ENCODE measurements at regions not wholly inside any gene's neighbourhood (a gene's known extent, or its start where the extent isn't known, plus 50 kb on each side); places are given as distances from the start of the nearest gene placed in this dataset.

- FAIRE-seq = no peak
Measured at GRCh38 chr4:63618883-63619718, 790.1 kb downstream of the TECRL start.

GRCh38 chr4:63607169-63607872 lies 801.9 kb downstream of the TECRL start:
- no peak for FAIRE-seq

- FAIRE-seq = no peak
Measured at GRCh38 chr4:63589796-63590195, 819.5 kb downstream of the TECRL start.

GRCh38 chr4:63583561-63583960 lies 825.7 kb downstream of the TECRL start:
- no peak for FAIRE-seq

GRCh38 chr4:63583007-63583406 lies 826.2 kb downstream of the TECRL start:
- no peak for FAIRE-seq

- FAIRE-seq = no peak
Measured at GRCh38 chr4:63580796-63581475, 828.3 kb downstream of the TECRL start.

- no peak for FAIRE-seq
Measured at GRCh38 chr4:63578383-63578782, 830.9 kb downstream of the TECRL start.

- FAIRE-seq = no peak
Measured at GRCh38 chr4:63566658-63567057, 842.6 kb downstream of the TECRL start.

- no peak for FAIRE-seq
Measured at GRCh38 chr4:63563288-63564014, 845.8 kb downstream of the TECRL start.

GRCh38 chr4:63558709-63559108 lies 850.5 kb downstream of the TECRL start:
- FAIRE-seq = no peak

- FAIRE-seq = no peak
Measured at GRCh38 chr4:63556332-63556731, 852.9 kb downstream of the TECRL start.

GRCh38 chr4:63553123-63553522 lies 856.1 kb downstream of the TECRL start:
- no peak for FAIRE-seq

GRCh38 chr4:63541828-63542227 lies 867.4 kb downstream of the TECRL start:
- no peak for FAIRE-seq

GRCh38 chr4:63529581-63530337 lies 879.5 kb downstream of the TECRL start:
- FAIRE-seq = no peak

GRCh38 chr4:63528256-63528991 lies 880.8 kb downstream of the TECRL start:
- FAIRE-seq = peak; percentile 7

GRCh38 chr4:63526251-63526650 lies 883.0 kb downstream of the TECRL start:
- FAIRE-seq = no peak

GRCh38 chr4:63524764-63525163 lies 884.5 kb downstream of the TECRL start:
- FAIRE-seq = no peak

GRCh38 chr4:63505714-63506460 lies 903.4 kb downstream of the TECRL start:
- FAIRE-seq = no peak

- FAIRE-seq = no peak
Measured at GRCh38 chr4:63493265-63493664, 916.0 kb downstream of the TECRL start.

GRCh38 chr4:63492515-63492914 lies 916.7 kb downstream of the TECRL start:
- FAIRE-seq = no peak

- FAIRE-seq = no peak
Measured at GRCh38 chr4:63464393-63464792, 944.9 kb downstream of the TECRL start.
